SK-N-SH (cell line): ENCODE measurements at regions not wholly inside any gene's neighbourhood (a gene's known extent, or its start where the extent isn't known, plus 50 kb on each side); places are given as distances from the start of the nearest gene placed in this dataset.

ENCODE experiments used
- CTCF ChIA-PET: fragments of 300-600, 350-600 bp; formaldehyde crosslinking; extraction: SDS; loops from one replicate; lab custom pipeline; 2021; lab: Yijun Ruan, JAX
- POLR2A ChIA-PET: fragments of 350-600 bp; sonication (Branson Sonifier 250); formaldehyde crosslinking; extraction: SDS; loops from one replicate; lab custom pipeline; 2020; ENCODE audit warnings: antibody characterized with exemption, inconsistent platforms; lab: Yijun Ruan, JAX
- DNase-seq: peaks from one replicate; pipeline ENCODE4 v3.0.0; 2012
- H2AFZ ChIP-seq: fragments of 200-600 bp; sonication (generic); 2 replicates; pipeline ENCODE4 v1.8.1; 2016; ENCODE audit warnings: antibody characterized with exemption, mild to moderate bottlenecking, low read depth
- H3F3A ChIP-seq: fragments of 200-600 bp; sonication (generic); replicated peaks from 2 replicates; pipeline ENCODE3; 2016; ENCODE audit warnings: antibody characterized with exemption, mild to moderate bottlenecking; ENCODE audit not compliant: insufficient read depth
- H3K27ac ChIP-seq, 2 experiments: fragments of 200-500 bp in 1 of 2; fragments of 200-600 bp in 1 of 2; sonication (Bioruptor generic) in 1 of 2; sonication (generic), shearing (Covaris generic) in 1 of 2; 2 replicates each; pipeline versions ENCODE4 v1.5.1 to v1.6.1; 2014 to 2016; ENCODE audit warnings: low read depth in 2 of 2, inconsistent platforms in 1 of 2, low read length in 1 of 2, mild to moderate bottlenecking in 1 of 2, mixed read lengths in 1 of 2
- H3K27me3 ChIP-seq: fragments of 200-600 bp; sonication (generic), shearing (Covaris generic); 2 replicates; pipeline ENCODE4 v1.6.1; 2016; ENCODE audit warnings: mixed run types; ENCODE audit not compliant: insufficient read depth
- H3K36me3 ChIP-seq, 2 experiments: fragments of 200-500 bp in 1 of 2; fragments of 200-600 bp in 1 of 2; sonication (Bioruptor generic) in 1 of 2; sonication (generic) in 1 of 2; replicated peaks in 1 of 2; 2 replicates each; pipeline versions ENCODE3 to v1.5.1; 2014 to 2016; ENCODE audit warnings: low read length in 1 of 2, mild to moderate bottlenecking in 1 of 2; ENCODE audit not compliant: insufficient read depth in 2 of 2, control insufficient read depth in 1 of 2
- H3K4me1 ChIP-seq, 2 experiments: fragments of 200-500 bp in 1 of 2; fragments of 200-600 bp in 1 of 2; sonication (Bioruptor generic) in 1 of 2; sonication (generic), shearing (Covaris generic) in 1 of 2; 2 replicates each; pipeline versions ENCODE4 v1.5.1 to v1.6.1; 2014 to 2016; ENCODE audit warnings: low read depth in 1 of 2, low read length in 1 of 2, mixed run types in 1 of 2; ENCODE audit not compliant: insufficient read depth in 2 of 2, control insufficient read depth in 1 of 2
- H3K4me2 ChIP-seq: fragments of 200-600 bp; sonication (generic), shearing (Covaris generic); 2 replicates; pipeline ENCODE4 v1.6.1; 2017; ENCODE audit warnings: mixed run types
- H3K4me3 ChIP-seq, 2 experiments: fragments of 200-500 bp in 1 of 2; fragments of 200-600 bp in 1 of 2; sonication (Bioruptor generic) in 1 of 2; sonication (generic), shearing (Covaris generic) in 1 of 2; 2 replicates each; pipeline versions ENCODE4 v1.5.1 to v1.8.1; 2014 to 2016; ENCODE audit warnings: low read depth in 2 of 2, inconsistent platforms in 1 of 2, low read length in 1 of 2, mild to moderate bottlenecking in 1 of 2, mixed read lengths in 1 of 2, moderate library complexity in 1 of 2
- H3K79me2 ChIP-seq: fragments of 200-600 bp; sonication (generic); 2 replicates; pipeline ENCODE4 v1.8.1; 2017; ENCODE audit warnings: mild to moderate bottlenecking; ENCODE audit not compliant: insufficient read depth
- H3K9ac ChIP-seq: fragments of 200-600 bp; sonication (generic); 2 replicates; pipeline ENCODE4 v1.6.1; 2017; ENCODE audit warnings: mixed run types
- H3K9me2 ChIP-seq: fragments of 200-600 bp; sonication (generic); 2 replicates; pipeline ENCODE4 v1.6.1; 2017; ENCODE audit warnings: mixed run types
- H3K9me3 ChIP-seq: fragments of 200-600 bp; sonication (generic); 2 replicates; pipeline ENCODE4 v1.6.1; 2017; ENCODE audit warnings: mixed run types, mild to moderate bottlenecking, moderate library complexity
- H4K20me1 ChIP-seq: fragments of 200-600 bp; sonication (generic); 2 replicates; pipeline ENCODE4 v1.6.1; 2017; ENCODE audit warnings: mild to moderate bottlenecking, mixed run types; ENCODE audit not compliant: insufficient read depth
- CTCF ChIP-seq: fragments of 200-600 bp; sonication (generic); IDR thresholded peaks from 2 replicates; pipeline ENCODE4 v1.6.1; 2017; ENCODE audit warnings: antibody characterized with exemption, mild to moderate bottlenecking, moderate library complexity
- FOSL2 ChIP-seq: IDR thresholded peaks from 2 replicates; pipeline ENCODE4 v1.4.0; 2012; ENCODE audit warnings: low read depth, mild to moderate bottlenecking, moderate library complexity, borderline replicate concordance
- GABPA ChIP-seq: IDR thresholded peaks from 2 replicates; pipeline ENCODE4 v1.4.0; 2012; ENCODE audit warnings: low read depth, mild to moderate bottlenecking
- GATA2 ChIP-seq: sonication (generic); formaldehyde crosslinking; IDR thresholded peaks from 2 replicates; pipeline ENCODE4 v1.5.0; 2020; ENCODE audit warnings: mild to moderate bottlenecking, missing genetic modification reagents
- IRF3 ChIP-seq: fragments of 150-350 bp; IDR thresholded peaks from 2 replicates; pipeline ENCODE4 v1.6.1; 2016; ENCODE audit warnings: mild to moderate bottlenecking, low read depth, low read length
- MAX ChIP-seq: IDR thresholded peaks from 2 replicates; pipeline ENCODE4 v1.4.0; 2012; ENCODE audit warnings: low read depth
- NFIC ChIP-seq: IDR thresholded peaks from 2 replicates; pipeline ENCODE4 v1.4.0; 2012; ENCODE audit warnings: borderline replicate concordance
- NRF1 ChIP-seq: IDR thresholded peaks from 2 replicates; pipeline ENCODE4 v1.6.1; 2012; ENCODE audit warnings: low read depth, mild to moderate bottlenecking, low read length
- PBX3 ChIP-seq: IDR thresholded peaks from 2 replicates; pipeline ENCODE4; 2012
- RCOR1 ChIP-seq: fragments of 150-350 bp; IDR thresholded peaks from 2 replicates; pipeline ENCODE4 v1.6.1; 2017; ENCODE audit warnings: antibody characterized with exemption, low read length
- RXRA ChIP-seq: IDR thresholded peaks from 2 replicates; pipeline ENCODE4 v1.4.0; 2012; ENCODE audit warnings: low read depth, mild to moderate bottlenecking, borderline replicate concordance
- SMC3 ChIP-seq: IDR thresholded peaks from 2 replicates; pipeline ENCODE4 v1.6.1; 2012; ENCODE audit warnings: low read depth, low read length, improper control_type of control experiment
- TAF1 ChIP-seq: IDR thresholded peaks from 2 replicates; pipeline ENCODE4 v1.6.1; 2012; ENCODE audit warnings: low read depth, mild to moderate bottlenecking, low read length, moderate library complexity, borderline replicate concordance
- TCF12 ChIP-seq: IDR thresholded peaks from 2 replicates; pipeline ENCODE4 v1.4.0; 2012
- USF2 ChIP-seq: fragments of 150-350 bp; IDR thresholded peaks from 2 replicates; pipeline ENCODE4 v1.6.1; 2017; ENCODE audit warnings: antibody characterized with exemption, low read length, low read depth, borderline replicate concordance
- ZBTB33 ChIP-seq: IDR thresholded peaks from 2 replicates; pipeline ENCODE4 v1.4.0; 2012; ENCODE audit warnings: low read depth, borderline replicate concordance
- WGBS: methylation state at CpG from one replicate; pipeline ENCODE4 v1.1.6; 2017; ENCODE audit warnings: low lambda C conversion rate; 5-methylcytosine and 5-hydroxymethylcytosine counted together

GRCh38 chr12:72839696-72840095 lies 567.5 kb downstream of the TRHDE start:
- 0 out of 2 replicates have a peak, but pooled peaks cover 5% of the 10 kb centered on the region for H3K9me3 ChIP-seq
- no peak for DNase-seq
- no peaks in the 10 kb centered on the region for H3K9me2 ChIP-seq
- H3K27me3 ChIP-seq: no peaks in the 10 kb centered on the region
- 0% methylated on average over 1 of the region's 1 CpG for WGBS
- no peak overlapping the region for H3K27ac ChIP-seq
- H3K4me1 ChIP-seq: no peaks in the 10 kb centered on the region
- CTCF ChIA-PET: no interaction called here
- TF ChIP-seq RCOR1 (no peak), NRF1 (no peak), PBX3 (no peak), TCF12 (no peak), IRF3 (no peak), GABPA (no peak), TAF1 (no peak), CTCF (no peak), MAX (no peak), FOSL2 (no peak)
- TF ChIP-seq, all 33 proteins: peak for 0
- Histone ChIP-seq H3K4me3 (no peak overlapping the region), H3F3A (no peaks in the 10 kb centered on the region), H4K20me1 (no peaks in the 10 kb centered on the region), H2AFZ (no peak overlapping the region), H3K79me2 (no peaks in the 10 kb centered on the region), H3K36me3 (no peaks in the 10 kb centered on the region), H3K9ac (no peak overlapping the region), H3K4me2 (no peak overlapping the region)
- POLR2A ChIA-PET: no interaction called here

- H3K9ac ChIP-seq: no peak overlapping the region
- TF ChIP-seq TAF1 (no peak), SMC3 (no peak), GATA2 (CRISPR knock-in tag) (no peak), RXRA (no peak), NFIC (no peak), FOSL2 (no peak), USF2 (no peak), ZBTB33 (no peak)
- no peaks in the 10 kb centered on the region for H3K36me3 ChIP-seq
- no peaks in the 10 kb centered on the region for H3K27me3 ChIP-seq
- ChIA-PET POLR2A (no interaction called here), CTCF (no interaction called here)
- H3K27ac ChIP-seq: no peak overlapping the region
- no peak for DNase-seq
- no peak overlapping the region for H3K4me2 ChIP-seq
- H3K4me3 ChIP-seq: no peak overlapping the region
- no peaks in the 10 kb centered on the region for H3K4me1 ChIP-seq
- no peaks in the 10 kb centered on the region for H3K9me2 ChIP-seq
- 3% methylated on average over 2 of the region's 2 CpGs for WGBS
- no peaks in the 10 kb centered on the region for H4K20me1 ChIP-seq
- H2AFZ ChIP-seq: no peak overlapping the region
- H3K9me3 ChIP-seq: no peaks in the 10 kb centered on the region; the same call in 1 of the 2 replicates
- H3F3A ChIP-seq: no peaks in the 10 kb centered on the region
- no peaks in the 10 kb centered on the region for H3K79me2 ChIP-seq
These were observed 591.5 kb downstream of the TRHDE start for GRCh38 chr12:72863671-72864070.
